ENCODE measurements at regions not wholly inside any gene's neighbourhood (a gene's known extent, or its start where the extent isn't known, plus 50 kb on each side); places are given as distances from the start of the nearest gene placed in this dataset.
"Not testable (repeated sequence)": the region's sequence is repeated elsewhere in the genome, so short reads cannot be mapped to it uniquely, and the experiment has no call there.

GRCh38 chr2:226575928-226576327 lies 223.7 kb downstream of the IRS1 start:
- DNase-seq = no peak

GRCh38 chr2:226573158-226573557 lies 226.5 kb downstream of the IRS1 start:
- no peak for DNase-seq

GRCh38 chr2:226564667-226565066 lies 235.0 kb downstream of the IRS1 start:
- DNase-seq = no peak

- DNase-seq = no peak
These were observed 237.7 kb downstream of the IRS1 start for GRCh38 chr2:226561962-226562361.

GRCh38 chr2:226560325-226560724 lies 239.3 kb downstream of the IRS1 start:
- no peak for DNase-seq

GRCh38 chr2:226559536-226559935 lies 240.1 kb downstream of the IRS1 start:
- DNase-seq = no peak

- DNase-seq = no peak
These were observed 241.2 kb downstream of the IRS1 start for GRCh38 chr2:226558418-226558817.

GRCh38 chr2:226556050-226556449 lies 243.6 kb downstream of the IRS1 start:
- no peak for DNase-seq

GRCh38 chr2:226554701-226555100 lies 244.9 kb downstream of the IRS1 start:
- DNase-seq = no peak

- no peak for DNase-seq
These were observed 246.3 kb downstream of the IRS1 start for GRCh38 chr2:226553333-226553732.

GRCh38 chr2:226552571-226553285 lies 246.9 kb downstream of the IRS1 start:
- DNase-seq = no peak

- no peak for DNase-seq
These were observed 247.9 kb downstream of the IRS1 start for GRCh38 chr2:226551522-226552250.

GRCh38 chr2:226550801-226551200 lies 248.8 kb downstream of the IRS1 start:
- DNase-seq = no peak

GRCh38 chr2:226548732-226549131 lies 250.9 kb downstream of the IRS1 start:
- no peak for DNase-seq

GRCh38 chr2:226544596-226545210 lies 254.9 kb downstream of the IRS1 start:
- DNase-seq = no peak

GRCh38 chr2:226540204-226540994 lies 259.2 kb downstream of the IRS1 start:
- DNase-seq = no peak

- DNase-seq = no peak
These were observed 263.2 kb downstream of the IRS1 start for GRCh38 chr2:226536410-226536809.

GRCh38 chr2:226532976-226533375 lies 266.6 kb downstream of the IRS1 start:
- not testable (repeated sequence) for DNase-seq

- DNase-seq = no peak
These were observed 268.4 kb downstream of the IRS1 start for GRCh38 chr2:226531061-226531810.

GRCh38 chr2:226529556-226529955 lies 270.1 kb downstream of the IRS1 start:
- no peak for DNase-seq

GRCh38 chr2:226526716-226527115 lies 272.9 kb downstream of the IRS1 start:
- DNase-seq = no peak

GRCh38 chr2:226524381-226524843 lies 275.2 kb downstream of the IRS1 start:
- DNase-seq = no peak
